ENCODE measurements at regions not wholly inside any gene's neighbourhood (a gene's known extent, or its start where the extent isn't known, plus 50 kb on each side); places are given as distances from the start of the nearest gene placed in this dataset.

DNA sequence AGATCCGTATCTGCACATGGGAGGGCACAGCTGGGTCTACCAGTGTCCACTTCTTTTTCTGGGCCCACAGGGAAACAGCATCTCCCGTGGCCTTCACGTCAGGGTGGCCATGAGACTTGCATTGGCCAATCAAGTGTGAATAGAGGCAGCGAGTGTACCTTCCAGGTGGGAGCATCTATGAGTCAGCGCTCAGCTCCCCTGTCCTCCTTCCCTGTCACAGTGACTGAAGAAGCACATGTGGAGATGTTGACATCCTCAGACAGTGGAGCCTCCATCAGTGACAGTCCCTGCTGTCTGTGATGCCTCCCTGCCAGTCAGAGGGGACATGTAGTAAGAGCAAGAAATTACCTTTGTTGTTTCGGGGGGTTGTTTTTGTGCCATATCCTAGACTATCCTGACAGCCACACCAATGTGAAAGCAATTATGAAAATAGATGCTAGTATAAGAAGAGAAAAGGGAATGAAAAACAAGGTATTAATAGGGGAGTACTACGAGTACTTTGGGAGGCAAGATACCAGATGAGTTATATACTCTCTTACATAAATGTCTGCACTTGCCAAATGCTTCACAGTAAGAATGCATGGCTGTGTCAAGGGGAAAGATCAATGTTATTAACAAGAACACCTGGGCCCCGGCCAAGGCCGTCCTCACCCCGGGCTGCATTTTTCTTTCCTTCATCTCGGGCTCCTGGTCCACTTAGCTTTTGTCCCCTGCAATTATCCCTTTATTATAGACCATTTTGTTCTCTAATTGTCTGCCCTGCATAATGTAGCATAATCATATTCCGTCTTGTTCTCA lies 86.0 kb downstream of the MATN1 start:
- no peak overlapping the region for H3K4me3 ChIP-seq (ENCODE audit: low read depth, low read length)
- TF ChIP-seq, protein P1, sequence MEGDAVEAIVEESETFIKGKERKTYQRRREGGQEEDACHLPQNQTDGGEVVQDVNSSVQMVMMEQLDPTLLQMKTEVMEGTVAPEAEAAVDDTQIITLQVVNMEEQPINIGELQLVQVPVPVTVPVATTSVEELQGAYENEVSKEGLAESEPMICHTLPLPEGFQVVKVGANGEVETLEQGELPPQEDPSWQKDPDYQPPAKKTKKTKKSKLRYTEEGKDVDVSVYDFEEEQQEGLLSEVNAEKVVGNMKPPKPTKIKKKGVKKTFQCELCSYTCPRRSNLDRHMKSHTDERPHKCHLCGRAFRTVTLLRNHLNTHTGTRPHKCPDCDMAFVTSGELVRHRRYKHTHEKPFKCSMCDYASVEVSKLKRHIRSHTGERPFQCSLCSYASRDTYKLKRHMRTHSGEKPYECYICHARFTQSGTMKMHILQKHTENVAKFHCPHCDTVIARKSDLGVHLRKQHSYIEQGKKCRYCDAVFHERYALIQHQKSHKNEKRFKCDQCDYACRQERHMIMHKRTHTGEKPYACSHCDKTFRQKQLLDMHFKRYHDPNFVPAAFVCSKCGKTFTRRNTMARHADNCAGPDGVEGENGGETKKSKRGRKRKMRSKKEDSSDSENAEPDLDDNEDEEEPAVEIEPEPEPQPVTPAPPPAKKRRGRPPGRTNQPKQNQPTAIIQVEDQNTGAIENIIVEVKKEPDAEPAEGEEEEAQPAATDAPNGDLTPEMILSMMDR (IDR thresholded peaks at IDR 0.05; ENCODE audit: low read depth, low read length), result no peak

DNA sequence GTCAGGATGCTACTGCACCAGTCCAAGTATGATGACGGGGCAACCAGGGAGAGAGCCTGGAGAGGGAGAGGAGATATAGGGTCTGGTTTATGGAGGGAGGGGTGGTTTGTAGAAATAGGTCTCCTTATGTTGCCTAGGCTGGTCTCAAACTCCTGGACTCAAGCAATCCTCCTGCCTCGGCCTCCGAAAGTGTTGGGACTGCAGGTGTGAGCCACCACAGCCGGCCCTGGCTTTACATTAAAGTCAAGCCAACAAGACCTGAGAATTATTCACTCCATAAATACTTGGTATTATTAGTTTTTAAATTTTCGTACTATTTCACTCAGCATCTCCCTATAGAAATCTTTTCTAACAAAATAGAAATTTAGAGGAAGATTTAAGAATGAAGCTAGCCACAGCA lies 86.8 kb downstream of the MATN1 start:
- TF ChIP-seq, protein P1 (IDR thresholded peaks at IDR 0.05; ENCODE audit: low read depth, low read length), result no peak
- no peak overlapping the region for H3K4me3 ChIP-seq (ENCODE audit: low read depth, low read length)

DNA sequence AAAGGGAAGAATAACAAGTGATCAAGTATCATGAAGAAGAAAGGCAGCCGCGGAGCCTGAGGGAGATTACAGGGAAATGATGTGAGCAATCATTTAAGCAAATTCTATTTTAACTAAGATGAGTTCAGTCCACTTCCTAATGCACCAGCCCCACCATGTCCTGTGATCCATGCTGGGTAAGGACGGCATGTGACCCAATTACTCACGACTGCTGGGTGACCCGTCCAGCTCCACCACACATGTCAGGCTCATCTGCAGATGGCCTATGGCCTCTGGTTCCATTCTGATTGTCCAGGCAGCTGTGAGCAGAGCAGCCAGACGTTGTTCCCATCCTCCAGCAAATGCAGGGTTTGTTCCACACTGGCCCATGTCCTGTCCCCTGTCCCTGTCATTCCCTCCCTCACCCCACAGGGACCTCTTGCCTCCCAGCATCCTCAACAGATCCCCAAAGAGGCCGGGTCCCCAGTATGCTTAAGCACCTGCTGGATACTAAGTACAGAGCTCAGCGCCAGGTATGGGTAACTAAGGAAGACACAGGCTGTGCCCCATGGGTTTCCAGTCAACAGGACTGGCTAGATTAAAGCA lies 87.9 kb downstream of the MATN1 start:
- H3K4me3 ChIP-seq (ENCODE audit: low read depth, low read length), result no peak overlapping the region
- TF ChIP-seq, protein P1 (IDR thresholded peaks at IDR 0.05; ENCODE audit: low read depth, low read length), result no peak

DNA sequence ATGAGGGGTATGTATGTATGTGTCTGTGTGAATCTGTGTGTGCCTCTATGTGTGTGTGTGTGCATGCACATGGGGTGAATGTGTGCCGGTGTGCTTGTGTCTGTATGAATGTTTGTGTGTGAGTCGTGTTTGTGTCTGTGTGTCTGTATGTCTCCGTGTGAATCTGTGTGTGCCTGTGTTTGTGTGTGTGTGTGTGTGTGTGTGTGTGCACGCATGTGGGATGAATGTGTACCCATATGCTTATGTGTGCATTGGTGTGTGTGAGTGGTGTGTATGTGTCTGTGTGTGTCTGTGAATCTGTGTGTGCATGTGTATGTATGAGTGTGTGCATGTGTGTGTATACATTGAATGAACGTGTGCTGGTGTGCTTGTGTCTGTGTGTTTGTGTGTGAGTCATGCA lies 88.9 kb downstream of the MATN1 start:
- no peak overlapping the region for H3K4me3 ChIP-seq (ENCODE audit: low read depth, low read length)
- TF ChIP-seq, protein P1 (IDR thresholded peaks at IDR 0.05; ENCODE audit: low read depth, low read length), result no peak

DNA sequence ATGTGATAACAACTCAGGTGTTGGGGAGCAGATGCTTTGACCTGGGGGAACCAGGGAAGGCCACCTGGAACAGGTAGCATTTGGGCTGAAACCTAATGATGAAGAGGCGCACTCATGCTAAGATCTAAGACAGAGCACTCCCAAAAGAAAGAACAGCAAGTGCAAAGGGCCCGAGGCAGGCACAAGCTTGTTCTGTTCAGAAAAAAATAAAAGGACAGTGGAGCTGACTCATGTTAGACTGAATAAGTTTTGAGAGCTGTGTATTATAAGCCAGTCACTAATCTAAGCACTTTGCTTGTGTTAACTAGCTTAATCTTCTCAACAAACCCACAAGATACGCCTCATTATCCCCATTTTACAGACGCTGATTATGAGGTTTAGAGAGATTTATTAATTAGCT lies 90.1 kb downstream of the MATN1 start:
- TF ChIP-seq, protein P1 (IDR thresholded peaks at IDR 0.05; ENCODE audit: low read depth, low read length), result no peak
- H3K4me3 ChIP-seq (ENCODE audit: low read depth, low read length), result no peak overlapping the region

DNA sequence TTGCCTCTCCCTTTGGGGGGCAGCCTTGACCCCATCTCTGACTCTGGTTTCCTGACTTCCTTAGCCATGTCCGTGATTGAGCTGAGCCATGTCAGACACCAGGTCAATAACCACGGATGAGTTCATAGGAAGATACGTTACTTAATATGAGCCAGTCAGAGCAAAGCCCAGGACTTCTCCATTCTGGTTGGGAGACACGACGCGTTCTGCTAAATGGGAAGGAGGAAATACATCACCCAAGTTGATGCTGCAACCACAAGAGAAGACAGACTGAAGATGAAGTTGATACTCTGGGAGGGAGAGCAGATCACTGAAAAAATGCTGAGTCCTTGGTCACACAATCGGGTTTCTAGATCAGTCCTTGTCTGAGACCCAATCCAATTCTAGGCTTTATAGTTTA lies 90.9 kb downstream of the MATN1 start:
- H3K4me3 ChIP-seq (ENCODE audit: low read depth, low read length), result no peak overlapping the region
- TF ChIP-seq, protein P1 (IDR thresholded peaks at IDR 0.05; ENCODE audit: low read depth, low read length), result no peak

DNA sequence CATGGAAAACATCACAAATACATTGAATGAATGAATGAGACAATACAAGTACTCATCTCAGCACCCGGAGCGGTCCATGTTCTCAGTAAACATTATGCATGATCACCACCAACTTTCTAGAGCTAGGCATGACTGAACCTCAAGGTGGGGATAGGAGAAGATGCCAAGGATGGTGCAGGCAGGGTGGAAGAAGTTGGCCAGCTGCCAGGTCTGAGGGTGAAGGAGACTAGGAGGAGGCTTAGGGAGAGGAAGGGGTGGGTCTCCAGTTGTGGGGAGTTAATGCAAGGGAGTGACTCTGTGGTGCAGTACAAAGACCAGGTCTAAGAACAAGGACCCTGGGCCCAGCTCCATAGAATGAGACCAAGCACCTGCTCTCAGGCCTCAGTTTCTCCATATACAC lies 91.7 kb downstream of the MATN1 start:
- TF ChIP-seq, protein P1 (IDR thresholded peaks at IDR 0.05; ENCODE audit: low read depth, low read length), result no peak

More for the DNA sequence above, 91.7 kb downstream of the MATN1 start:
- no peak overlapping the region for H3K4me3 ChIP-seq (ENCODE audit: low read depth, low read length)

Data from WI38 (cell line).